ENCODE measurements at regions not wholly inside any gene's neighbourhood (a gene's known extent, or its start where the extent isn't known, plus 50 kb on each side); places are given as distances from the start of the nearest gene placed in this dataset.

DNA sequence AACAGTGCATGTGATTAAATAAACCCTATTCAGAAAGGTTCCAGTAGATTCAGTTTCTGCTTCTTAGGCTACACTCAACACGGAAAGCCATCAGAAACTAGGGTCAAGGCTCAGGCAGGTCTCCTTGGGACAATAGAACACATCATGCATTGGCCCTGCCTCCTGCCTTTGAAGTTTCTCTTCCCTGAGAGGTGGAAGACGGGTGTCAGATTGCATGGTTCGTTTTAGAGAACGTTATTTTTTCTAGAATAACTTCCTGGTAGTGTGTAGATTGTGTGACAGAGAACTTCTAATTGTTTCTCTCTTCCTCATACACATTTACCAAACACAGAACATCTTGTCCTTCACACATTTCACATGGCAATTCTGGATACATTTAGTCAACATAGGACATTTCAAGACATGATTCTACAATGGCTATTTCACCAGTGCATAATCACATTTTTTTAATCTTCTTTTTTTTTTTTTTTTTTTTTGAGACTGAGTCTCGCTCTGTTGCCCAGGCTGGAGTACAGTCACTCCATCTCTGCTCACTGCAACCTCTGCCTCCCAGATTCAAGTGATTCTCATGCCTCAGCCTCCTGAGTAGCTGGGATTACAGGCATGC, 106.6 kb upstream of the AMN1 start:
- H3K14ac ChIP-seq (ENCODE audit: insufficient read depth, low read length) = no peak overlapping the region
- no peak overlapping the region for H3K27ac ChIP-seq (ENCODE audit: insufficient read length, low read depth, low read length)
- H4K20me1 ChIP-seq (ENCODE audit: control insufficient read depth, insufficient read depth, insufficient read length) = no peaks in the 10 kb centered on the region
- H3K23me2 ChIP-seq (ENCODE audit: insufficient read length, low read depth, low read length, poor library complexity, severe bottlenecking) = no peaks in the 10 kb centered on the region
- H3K79me2 ChIP-seq (ENCODE audit: insufficient read depth, low read length) = no peaks in the 10 kb centered on the region
- no peak overlapping the region for H3K18ac ChIP-seq (ENCODE audit: insufficient read length, low read depth, low read length)
- H4K8ac ChIP-seq (replicated peaks; ENCODE audit: insufficient read length, low read depth, low read length) = no peak overlapping the region
- no peaks in the 10 kb centered on the region for H3K79me1 ChIP-seq (ENCODE audit: insufficient read depth, low read depth, low read length, poor library complexity, severe bottlenecking)
- H2AK5ac ChIP-seq (ENCODE audit: insufficient read length, low read length) = no peak overlapping the region
- H3K9me3 Mint-ChIP-seq = peaks cover 9 to 28% of the 10 kb centered on the region in 2 experiments; a peak in 4 of 5 replicates
- no peak overlapping the region for H3K4me2 ChIP-seq (ENCODE audit: insufficient read depth, insufficient read length, low read length)
- no peaks in the 10 kb centered on the region; a peak in 1 of 4 replicates for H3K4me1 Mint-ChIP-seq
- no peak overlapping the region for H3K23ac ChIP-seq (ENCODE audit: insufficient read length, low read depth, low read length)
- DNase-seq = no peak
- H2BK12ac ChIP-seq (ENCODE audit: insufficient read length, low read depth, low read length) = no peak overlapping the region
- no peak overlapping the region for H2BK120ac ChIP-seq (ENCODE audit: low read depth, low read length, poor library complexity, severe bottlenecking)
- no peak overlapping the region for H4K91ac ChIP-seq (ENCODE audit: insufficient read length, low read depth, low read length)
- WGBS (ENCODE audit: extremely low coverage, insufficient read length, low lambda C conversion rate) = no CpG with 5 or more reads among the region's 5 CpGs
- no peak overlapping the region for H2BK15ac ChIP-seq (ENCODE audit: low read depth, low read length)
- H4K5ac ChIP-seq (ENCODE audit: insufficient read length, low read depth, low read length) = no peak overlapping the region
- no peak overlapping the region for H3K9ac ChIP-seq (ENCODE audit: extremely low read depth, insufficient read length, low read length)
- H3K27ac Mint-ChIP-seq = no peak overlapping the region
- no peak overlapping the region for H3K4ac ChIP-seq (ENCODE audit: low read depth, low read length)
- H3K4me1 ChIP-seq (ENCODE audit: insufficient read depth, low read length) = no peaks in the 10 kb centered on the region
- no peak overlapping the region for H3K56ac ChIP-seq (ENCODE audit: insufficient read length, low read depth, low read length)
- no peak overlapping the region for H3T11ph ChIP-seq (ENCODE audit: low read length)
- H3K4me3 Mint-ChIP-seq = no peak overlapping the region
- no peak overlapping the region for H2BK5ac ChIP-seq (ENCODE audit: insufficient read length, low read length)
- H2BK20ac ChIP-seq (ENCODE audit: low read depth, low read length, poor library complexity, severe bottlenecking) = no peak overlapping the region
- TF ChIP-seq, protein P1, sequence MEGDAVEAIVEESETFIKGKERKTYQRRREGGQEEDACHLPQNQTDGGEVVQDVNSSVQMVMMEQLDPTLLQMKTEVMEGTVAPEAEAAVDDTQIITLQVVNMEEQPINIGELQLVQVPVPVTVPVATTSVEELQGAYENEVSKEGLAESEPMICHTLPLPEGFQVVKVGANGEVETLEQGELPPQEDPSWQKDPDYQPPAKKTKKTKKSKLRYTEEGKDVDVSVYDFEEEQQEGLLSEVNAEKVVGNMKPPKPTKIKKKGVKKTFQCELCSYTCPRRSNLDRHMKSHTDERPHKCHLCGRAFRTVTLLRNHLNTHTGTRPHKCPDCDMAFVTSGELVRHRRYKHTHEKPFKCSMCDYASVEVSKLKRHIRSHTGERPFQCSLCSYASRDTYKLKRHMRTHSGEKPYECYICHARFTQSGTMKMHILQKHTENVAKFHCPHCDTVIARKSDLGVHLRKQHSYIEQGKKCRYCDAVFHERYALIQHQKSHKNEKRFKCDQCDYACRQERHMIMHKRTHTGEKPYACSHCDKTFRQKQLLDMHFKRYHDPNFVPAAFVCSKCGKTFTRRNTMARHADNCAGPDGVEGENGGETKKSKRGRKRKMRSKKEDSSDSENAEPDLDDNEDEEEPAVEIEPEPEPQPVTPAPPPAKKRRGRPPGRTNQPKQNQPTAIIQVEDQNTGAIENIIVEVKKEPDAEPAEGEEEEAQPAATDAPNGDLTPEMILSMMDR (conservative IDR thresholded peaks at IDR 0.05) = no peak
- no peaks in the 10 kb centered on the region for H3K27me3 ChIP-seq (ENCODE audit: insufficient read depth, low read length)
- H3K36me3 Mint-ChIP-seq (ENCODE audit: insufficient read depth in 1 of 3, low read depth in 3 of 3) = peaks cover 5 to 13% (median 11%) of the 10 kb centered on the region in 3 experiments; a peak in 6 of 7 replicates
- no peaks in the 10 kb centered on the region for H3K27me3 Mint-ChIP-seq (ENCODE audit: low read depth)
- H2AFZ ChIP-seq (ENCODE audit: low read length) = no peak overlapping the region
- H3K9me3 ChIP-seq (ENCODE audit: control insufficient read depth, low read depth, low read length) = no peaks in the 10 kb centered on the region
